Vagina (tissue), 2 donors: ENCODE measurements at regions not wholly inside any gene's neighbourhood (a gene's known extent, or its start where the extent isn't known, plus 50 kb on each side); places are given as distances from the start of the nearest gene placed in this dataset.

Source experiments
- POLR2A ChIP-seq, 2 donors: fragments of 450-650 bp; IDR thresholded peaks; one replicate each; pipeline ENCODE4 v1.6.1; 2017; ENCODE audit warnings: antibody characterized with exemption in 2 of 2, mild to moderate bottlenecking in 2 of 2, moderate library complexity in 2 of 2
- TF ChIP-seq, protein P1 (sequence below), 3 experiments: fragments of 450-650 bp in 2 of 3; fragments of 200-600 bp in 1 of 3; sonication (generic) in 1 of 3; IDR thresholded peaks; one replicate each; pipeline ENCODE4 v1.5.1; 2017 to 2019; ENCODE audit warnings: antibody characterized with exemption in 3 of 3, mild to moderate bottlenecking in 2 of 3, moderate library complexity in 2 of 3

DNA sequence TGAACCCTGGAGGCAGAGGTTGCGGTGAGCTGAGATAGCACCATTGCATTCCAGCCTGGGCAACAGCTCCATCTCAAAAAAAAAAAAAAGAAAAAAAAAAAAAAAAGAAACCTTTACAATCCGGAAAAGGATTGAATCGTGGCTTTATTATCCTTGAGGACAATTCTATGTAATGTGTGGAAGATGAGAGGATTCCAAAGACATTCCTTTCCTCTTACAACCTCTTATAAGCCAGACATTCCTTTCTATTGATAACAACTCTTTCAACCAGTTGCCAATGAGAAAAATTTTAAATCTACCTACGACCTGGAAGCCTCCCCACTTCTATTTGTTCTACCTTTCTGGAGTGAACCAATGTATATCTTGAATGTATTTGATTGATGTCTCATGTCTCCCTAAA, 91.2 kb upstream of the EEF1E1 start:
- no peak for TF ChIP-seq POLR2A (IDR thresholded peaks at IDR 0.05)
- TF ChIP-seq, protein P1, sequence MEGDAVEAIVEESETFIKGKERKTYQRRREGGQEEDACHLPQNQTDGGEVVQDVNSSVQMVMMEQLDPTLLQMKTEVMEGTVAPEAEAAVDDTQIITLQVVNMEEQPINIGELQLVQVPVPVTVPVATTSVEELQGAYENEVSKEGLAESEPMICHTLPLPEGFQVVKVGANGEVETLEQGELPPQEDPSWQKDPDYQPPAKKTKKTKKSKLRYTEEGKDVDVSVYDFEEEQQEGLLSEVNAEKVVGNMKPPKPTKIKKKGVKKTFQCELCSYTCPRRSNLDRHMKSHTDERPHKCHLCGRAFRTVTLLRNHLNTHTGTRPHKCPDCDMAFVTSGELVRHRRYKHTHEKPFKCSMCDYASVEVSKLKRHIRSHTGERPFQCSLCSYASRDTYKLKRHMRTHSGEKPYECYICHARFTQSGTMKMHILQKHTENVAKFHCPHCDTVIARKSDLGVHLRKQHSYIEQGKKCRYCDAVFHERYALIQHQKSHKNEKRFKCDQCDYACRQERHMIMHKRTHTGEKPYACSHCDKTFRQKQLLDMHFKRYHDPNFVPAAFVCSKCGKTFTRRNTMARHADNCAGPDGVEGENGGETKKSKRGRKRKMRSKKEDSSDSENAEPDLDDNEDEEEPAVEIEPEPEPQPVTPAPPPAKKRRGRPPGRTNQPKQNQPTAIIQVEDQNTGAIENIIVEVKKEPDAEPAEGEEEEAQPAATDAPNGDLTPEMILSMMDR (IDR thresholded peaks at IDR 0.05): no peak
